ES-I3 (cell line): ENCODE measurements at regions not wholly inside any gene's neighbourhood (a gene's known extent, or its start where the extent isn't known, plus 50 kb on each side); places are given as distances from the start of the nearest gene placed in this dataset.

Experiments used
- H3K36me3 ChIP-seq: 2 replicates; pipeline ENCODE4 v1.6.1; 2013; ENCODE audit warnings: mild to moderate bottlenecking, low read length, control low read depth, moderate library complexity; ENCODE audit not compliant: insufficient read depth
- H3K4me1 ChIP-seq: 2 replicates; pipeline ENCODE4 v1.6.1; 2013; ENCODE audit warnings: mild to moderate bottlenecking, control low read depth, low read length; ENCODE audit not compliant: insufficient read depth
- H3K9ac ChIP-seq: 2 replicates; pipeline ENCODE4 v1.6.1; 2013; ENCODE audit warnings: low read depth, mild to moderate bottlenecking, low read length, moderate library complexity
- H3K9me3 ChIP-seq: 2 replicates; pipeline ENCODE4 v1.6.1; 2013; ENCODE audit warnings: mild to moderate bottlenecking, low read length, moderate library complexity; ENCODE audit not compliant: control insufficient read depth, insufficient read depth

DNA sequence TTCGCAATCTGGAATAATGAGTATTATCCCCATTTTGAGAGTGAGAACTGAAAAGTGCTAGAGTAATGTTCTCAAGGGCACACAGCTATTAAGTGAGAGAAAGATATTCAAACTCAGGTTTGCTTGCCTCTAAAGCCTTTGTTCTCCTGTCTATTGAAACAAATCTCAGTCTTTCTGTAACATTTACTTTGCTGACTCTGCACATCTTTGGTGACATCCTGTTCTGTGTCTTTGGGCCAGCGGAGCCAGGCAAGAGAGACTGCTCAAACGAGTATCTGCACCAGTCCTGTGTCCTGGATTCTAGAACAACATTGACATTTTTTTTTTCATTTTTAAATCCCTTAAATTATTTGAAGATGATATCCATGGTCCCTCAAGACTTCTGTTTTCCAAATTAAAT is 1539.2 kb upstream of the PIK3C3 start:
- H3K9ac ChIP-seq = no peak overlapping the region
- no peaks in the 10 kb centered on the region for H3K36me3 ChIP-seq
- no peaks in the 10 kb centered on the region for H3K4me1 ChIP-seq
- H3K9me3 ChIP-seq = no peaks in the 10 kb centered on the region; the same call in 1 of the 2 replicates

DNA sequence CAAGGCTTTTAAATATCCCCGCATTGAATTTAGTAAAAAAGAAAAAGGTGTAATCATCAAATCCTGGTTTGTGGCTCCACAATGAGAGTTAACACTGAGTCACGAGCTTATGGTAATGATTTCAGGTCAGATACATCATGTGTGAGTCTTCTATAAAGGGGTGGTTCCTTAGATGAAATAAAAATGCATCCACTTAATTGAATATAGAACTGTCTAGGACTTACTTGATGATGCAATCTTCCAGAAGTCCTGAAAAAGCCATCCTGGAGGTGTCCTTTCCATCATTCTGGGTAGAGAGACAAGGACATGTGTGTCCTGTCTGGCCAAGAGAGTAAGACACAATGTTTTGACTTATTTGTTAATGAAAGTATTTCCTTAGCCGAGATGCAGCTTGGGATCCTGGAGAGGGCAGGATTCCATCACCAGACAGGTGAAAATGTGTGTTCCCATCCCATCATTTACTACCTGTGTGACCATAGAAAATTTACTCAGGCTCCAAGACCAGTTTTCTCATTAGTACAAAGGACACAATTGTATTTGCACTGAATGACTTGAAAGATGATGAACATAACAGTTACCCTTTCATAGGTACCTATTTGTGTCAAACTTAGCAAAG is 1539.8 kb upstream of the PIK3C3 start:
- H3K36me3 ChIP-seq = no peaks in the 10 kb centered on the region
- H3K4me1 ChIP-seq = no peaks in the 10 kb centered on the region
- no peak overlapping the region for H3K9ac ChIP-seq
- H3K9me3 ChIP-seq = no peaks in the 10 kb centered on the region; the same call in 1 of the 2 replicates

DNA sequence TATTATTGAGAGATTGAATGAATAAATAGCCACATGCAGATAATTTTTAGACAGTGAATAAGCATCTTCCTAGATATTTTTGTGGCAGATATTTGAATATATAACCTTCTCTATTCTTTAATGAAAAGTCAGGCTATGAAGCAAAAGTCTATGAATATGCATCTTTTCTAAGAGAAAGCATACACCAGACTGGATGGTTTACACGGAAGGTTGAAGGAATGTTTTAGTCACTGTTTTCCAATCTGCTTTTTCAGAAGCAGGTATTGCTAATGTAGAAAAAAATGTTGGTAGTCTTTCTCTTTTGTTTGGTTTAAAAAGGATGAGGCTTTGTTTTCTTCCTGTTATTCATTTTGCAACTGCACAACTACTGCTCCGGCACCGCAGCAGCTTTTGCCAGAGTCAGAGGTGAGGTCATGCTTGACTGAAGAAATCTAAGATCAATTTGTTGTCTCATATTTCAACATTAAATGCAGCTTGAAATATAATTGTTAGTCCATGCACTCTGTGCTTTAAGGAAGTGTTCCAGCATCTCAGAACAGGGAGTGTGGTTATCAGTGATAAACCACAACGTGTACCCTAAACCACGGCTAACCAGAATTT is 1540.8 kb upstream of the PIK3C3 start:
- Histone ChIP-seq H3K36me3 (no peaks in the 10 kb centered on the region), H3K4me1 (no peaks in the 10 kb centered on the region), H3K9ac (no peak overlapping the region), H3K9me3 (no peaks in the 10 kb centered on the region; the same call in 1 of the 2 replicates)

DNA sequence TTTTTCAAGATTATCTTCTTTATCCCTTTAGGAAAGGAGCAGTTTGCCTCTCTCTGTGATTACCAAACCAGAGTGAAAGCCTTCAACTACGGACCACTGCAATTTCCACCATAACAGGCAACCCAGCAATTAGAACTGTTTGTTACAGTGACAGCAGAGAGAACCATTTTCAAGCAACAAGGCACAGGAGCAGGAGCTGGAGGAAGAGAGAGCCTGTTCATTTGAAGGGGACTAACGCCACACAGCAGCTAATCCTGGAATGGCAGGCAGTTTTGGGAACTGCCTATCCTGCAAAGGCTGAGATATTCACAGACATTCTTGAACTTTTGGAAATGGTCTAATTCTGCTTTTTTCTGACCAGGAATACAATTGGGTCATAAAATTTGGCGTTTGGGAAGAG is 1541.9 kb upstream of the PIK3C3 start:
- Histone ChIP-seq H3K9me3 (no peaks in the 10 kb centered on the region; the same call in 1 of the 2 replicates), H3K9ac (no peak overlapping the region), H3K36me3 (no peaks in the 10 kb centered on the region), H3K4me1 (no peaks in the 10 kb centered on the region)

DNA sequence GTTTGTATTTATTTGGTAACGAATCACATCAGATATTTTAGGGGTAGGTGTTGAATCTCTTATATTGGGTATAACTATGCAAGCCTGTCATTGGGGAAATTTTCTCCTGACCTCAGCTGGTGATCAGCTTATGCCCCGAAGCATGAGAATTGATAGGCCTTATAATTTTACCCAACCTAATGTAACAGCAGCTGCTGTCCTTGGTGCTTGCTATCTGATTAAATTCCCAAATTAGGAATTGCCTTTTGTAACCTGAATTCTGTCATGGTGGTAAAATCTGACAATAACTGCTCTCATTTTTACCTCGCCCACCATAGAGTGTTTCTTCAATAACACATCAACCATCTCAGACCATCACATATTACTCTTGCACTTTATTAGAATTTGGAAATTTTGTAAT is 1542.6 kb upstream of the PIK3C3 start:
- Histone ChIP-seq H3K4me1 (no peaks in the 10 kb centered on the region), H3K9me3 (no peaks in the 10 kb centered on the region), H3K36me3 (no peaks in the 10 kb centered on the region), H3K9ac (no peak overlapping the region)

DNA sequence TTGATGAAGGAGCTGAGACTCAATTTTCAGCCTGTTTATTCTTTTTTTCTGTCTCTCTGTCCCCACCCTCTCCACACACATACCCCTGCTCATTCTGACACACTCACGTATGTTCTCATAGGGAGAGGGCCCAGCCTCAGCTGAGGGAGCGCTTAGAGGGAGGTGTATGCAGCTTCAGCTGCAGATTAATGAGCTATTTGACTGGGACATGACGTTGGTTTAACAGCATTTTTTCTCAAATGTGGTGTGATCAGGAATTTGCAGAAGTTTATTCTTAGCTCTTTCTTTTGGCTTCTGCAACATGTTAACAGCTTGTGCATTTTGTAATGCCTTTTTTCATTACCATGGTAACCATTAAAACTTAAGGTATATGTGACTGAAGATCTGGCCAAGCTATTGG is 1547.1 kb upstream of the PIK3C3 start:
- H3K36me3 ChIP-seq = no peaks in the 10 kb centered on the region
- H3K4me1 ChIP-seq = no peaks in the 10 kb centered on the region
- H3K9me3 ChIP-seq = no peaks in the 10 kb centered on the region

DNA sequence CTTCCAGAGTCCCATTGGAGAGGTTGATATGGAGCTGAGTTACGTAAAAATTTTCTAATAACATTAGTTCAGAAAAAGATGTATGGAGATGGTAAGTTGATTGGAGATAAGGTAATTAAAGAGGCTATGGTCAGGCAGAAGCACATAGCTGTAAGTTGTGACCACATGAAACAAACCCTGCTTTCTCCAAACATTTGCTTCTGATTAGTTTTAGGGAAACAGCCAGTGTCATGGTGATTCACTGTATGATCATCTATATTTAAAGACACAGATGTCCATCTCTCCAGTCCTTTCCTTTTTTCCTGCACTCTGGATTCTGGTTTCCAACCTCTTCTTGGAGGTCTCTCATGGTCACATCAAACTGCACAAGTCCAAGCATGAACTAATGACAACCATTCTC is 1550.8 kb upstream of the PIK3C3 start:
- Histone ChIP-seq H3K36me3 (no peaks in the 10 kb centered on the region), H3K9me3 (no peaks in the 10 kb centered on the region), H3K4me1 (no peaks in the 10 kb centered on the region), H3K9ac (no peak overlapping the region)

More for the DNA sequence above, 1547.1 kb upstream of the PIK3C3 start:
- H3K9ac ChIP-seq = no peak overlapping the region

DNA sequence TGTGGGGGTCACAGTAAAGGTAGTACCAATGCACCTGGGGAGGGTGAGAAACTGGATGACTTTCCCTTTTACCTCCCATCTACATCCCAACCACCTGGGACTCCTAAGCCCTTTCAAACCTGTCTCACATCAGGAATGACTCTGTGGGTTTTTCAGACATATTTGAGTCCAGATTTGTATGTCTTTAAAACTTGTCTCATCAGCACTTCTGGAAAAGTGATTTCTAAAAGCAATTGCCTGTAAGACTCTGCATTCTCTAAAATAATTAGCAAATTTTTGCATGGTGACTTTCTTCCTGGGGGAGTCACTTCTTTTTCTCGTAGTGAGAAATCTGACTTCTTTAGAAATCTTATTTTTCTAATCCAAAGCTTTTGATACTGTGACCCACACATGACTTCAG is 1553.0 kb upstream of the PIK3C3 start:
- no peaks in the 10 kb centered on the region for H3K4me1 ChIP-seq

DNA sequence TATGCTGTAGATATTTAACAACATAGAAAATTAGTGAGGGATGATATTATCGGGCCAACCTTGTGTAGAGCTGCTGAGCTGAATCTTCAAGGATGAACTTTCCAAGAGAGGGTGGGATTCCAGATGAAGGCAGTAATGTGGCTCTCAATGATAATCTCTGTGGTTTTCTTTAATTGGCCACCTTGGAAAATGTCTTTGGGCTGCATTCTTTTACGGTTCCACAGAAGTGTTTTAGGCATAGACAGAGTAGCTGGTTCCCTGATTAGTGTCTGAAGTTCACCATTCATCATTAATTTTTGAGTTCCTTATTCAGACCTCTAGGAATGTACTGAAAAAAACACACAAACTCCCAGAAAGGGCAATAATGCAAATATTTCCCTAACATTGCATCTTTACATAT is 1566.9 kb upstream of the PIK3C3 start:
- Histone ChIP-seq H3K36me3 (no peaks in the 10 kb centered on the region), H3K9me3 (no peaks in the 10 kb centered on the region), H3K4me1 (no peaks in the 10 kb centered on the region), H3K9ac (no peak overlapping the region)

More for the DNA sequence above, 1553.0 kb upstream of the PIK3C3 start:
- no peaks in the 10 kb centered on the region for H3K36me3 ChIP-seq
- H3K9ac ChIP-seq = no peak overlapping the region
- no peaks in the 10 kb centered on the region for H3K9me3 ChIP-seq

DNA sequence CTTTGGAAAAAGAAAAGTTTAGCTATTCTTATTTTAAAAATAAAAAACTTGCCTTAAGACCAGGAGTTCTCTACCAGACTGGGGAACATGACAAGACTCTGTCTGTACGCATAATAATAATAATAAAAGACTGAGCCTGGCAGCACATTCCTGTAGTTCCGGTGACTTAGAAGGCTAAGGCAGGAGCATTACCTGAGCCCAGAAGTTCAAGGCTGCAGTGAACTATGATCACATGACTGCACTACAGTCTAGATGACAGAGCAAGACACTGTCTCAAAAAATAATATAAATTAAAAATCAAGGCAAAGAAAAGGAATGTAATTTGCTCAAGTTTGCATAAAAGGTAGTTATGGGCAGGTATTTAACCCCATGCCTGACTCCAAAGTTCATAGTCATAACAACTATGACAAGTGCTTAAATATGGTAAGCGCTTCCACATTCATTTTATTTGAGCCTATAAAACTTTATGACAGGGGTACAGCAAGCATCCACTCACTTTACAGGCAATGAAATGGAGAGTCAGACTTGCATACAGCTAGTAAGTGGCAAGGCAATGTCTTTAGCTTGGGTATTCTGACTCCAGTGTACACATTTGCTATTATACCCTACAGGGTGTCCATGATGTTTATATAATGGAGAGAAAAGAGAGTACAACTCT is 1567.8 kb upstream of the PIK3C3 start:
- no peaks in the 10 kb centered on the region for H3K36me3 ChIP-seq
- no peaks in the 10 kb centered on the region for H3K4me1 ChIP-seq
- no peak overlapping the region for H3K9ac ChIP-seq
- no peaks in the 10 kb centered on the region for H3K9me3 ChIP-seq

DNA sequence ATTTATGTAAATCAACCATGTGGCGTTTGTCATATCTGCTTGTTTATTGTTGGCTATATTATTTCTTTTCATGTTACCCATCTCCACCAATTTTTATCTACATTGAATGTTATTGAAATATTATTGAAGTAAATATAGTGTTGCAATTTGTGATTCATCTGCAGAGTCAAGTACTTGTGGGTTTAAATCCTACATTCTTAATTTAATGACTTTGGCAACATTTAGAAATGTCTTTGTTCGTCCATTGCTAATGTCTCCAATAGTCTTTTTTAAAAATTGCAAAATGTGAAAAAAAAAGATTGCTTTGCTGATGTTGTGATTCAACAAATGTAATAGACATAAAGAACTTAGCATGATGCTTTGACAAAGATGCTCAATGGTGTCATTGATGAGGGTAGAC is 1572.8 kb upstream of the PIK3C3 start:
- Histone ChIP-seq H3K36me3 (no peaks in the 10 kb centered on the region), H3K4me1 (no peaks in the 10 kb centered on the region), H3K9me3 (no peaks in the 10 kb centered on the region), H3K9ac (no peak overlapping the region)

DNA sequence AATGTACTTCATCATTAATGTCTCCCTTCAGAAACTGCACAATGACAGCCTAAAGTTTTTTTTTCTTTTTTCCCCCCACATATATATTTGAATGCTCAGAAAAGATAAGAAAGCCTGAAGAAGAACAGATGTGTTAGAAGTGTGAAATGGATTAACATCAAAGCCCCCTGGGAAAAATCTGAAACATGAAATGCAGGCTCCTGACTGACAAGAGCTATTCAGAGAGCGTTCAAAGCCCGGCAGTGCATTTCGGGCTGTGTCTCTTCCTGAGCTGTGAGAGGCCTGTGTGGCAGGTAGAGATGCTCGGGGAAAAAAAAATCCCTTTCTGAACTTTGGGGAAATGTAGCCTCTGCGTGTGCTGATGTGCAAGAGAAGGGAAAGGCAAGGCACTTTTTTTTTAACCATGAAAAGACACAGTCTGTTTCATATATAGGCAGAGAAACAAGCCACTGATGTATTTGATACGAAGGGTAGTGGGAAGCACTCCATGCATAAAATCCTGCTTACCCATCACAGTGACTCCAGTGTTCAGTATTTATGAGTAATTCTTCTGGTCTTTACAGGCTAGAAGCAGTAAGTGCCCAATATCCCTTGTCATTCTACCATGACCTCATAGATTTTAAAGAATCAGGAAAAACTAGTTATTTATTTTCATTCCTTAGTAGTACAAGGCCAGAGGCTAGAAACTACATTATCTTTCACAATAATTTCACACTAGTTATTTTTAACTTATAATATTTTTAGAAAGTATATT is 1574.2 kb upstream of the PIK3C3 start:
- H3K9ac ChIP-seq = no peak overlapping the region

DNA sequence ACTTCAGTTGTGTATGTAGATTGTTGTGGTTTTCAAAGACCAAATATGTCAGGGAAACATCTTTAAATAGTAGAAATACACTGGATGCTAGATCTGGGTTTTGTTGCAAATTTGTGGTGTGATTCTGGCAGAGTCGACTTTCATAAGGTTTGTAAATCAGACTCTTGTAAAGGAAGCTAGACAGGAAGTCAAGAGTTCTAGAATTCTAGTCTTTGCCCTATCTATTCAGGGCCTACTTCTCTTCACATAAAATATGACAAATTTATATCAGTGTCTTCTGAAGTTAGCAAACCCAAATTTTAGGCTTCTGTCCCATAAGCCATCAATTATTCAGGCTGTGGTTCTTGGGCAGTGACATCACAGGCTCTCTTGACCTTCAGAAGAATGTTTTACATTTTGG is 1579.2 kb upstream of the PIK3C3 start:
- no peaks in the 10 kb centered on the region for H3K36me3 ChIP-seq
- H3K9ac ChIP-seq = no peak overlapping the region
- H3K9me3 ChIP-seq = no peaks in the 10 kb centered on the region
- no peaks in the 10 kb centered on the region for H3K4me1 ChIP-seq

More for the DNA sequence above, 1574.2 kb upstream of the PIK3C3 start:
- Histone ChIP-seq H3K36me3 (no peaks in the 10 kb centered on the region), H3K9me3 (no peaks in the 10 kb centered on the region), H3K4me1 (no peaks in the 10 kb centered on the region)

DNA sequence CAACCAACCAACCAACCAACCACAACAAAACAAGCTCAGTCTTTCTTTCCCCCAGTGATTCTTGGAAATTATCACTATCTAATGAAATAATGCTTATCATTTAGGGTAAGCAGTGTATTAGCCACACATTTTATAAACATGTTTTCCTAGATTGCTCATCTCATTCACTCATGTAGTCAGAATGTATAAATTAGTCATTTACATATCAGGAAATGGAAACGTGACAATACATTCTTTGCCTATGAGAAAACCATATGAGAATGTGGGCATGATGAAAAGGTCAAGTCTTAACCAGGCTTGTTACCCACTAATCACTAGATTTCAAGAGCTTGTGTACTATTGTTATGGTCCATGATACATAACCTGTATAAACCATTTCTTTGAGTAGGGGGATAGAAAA is 1583.4 kb upstream of the PIK3C3 start:
- H3K9ac ChIP-seq = no peak overlapping the region
- no peaks in the 10 kb centered on the region for H3K4me1 ChIP-seq
- H3K9me3 ChIP-seq = no peaks in the 10 kb centered on the region
- no peaks in the 10 kb centered on the region for H3K36me3 ChIP-seq
